K562 (cell line): ENCODE measurements at regions not wholly inside any gene's neighbourhood (a gene's known extent, or its start where the extent isn't known, plus 50 kb on each side); places are given as distances from the start of the nearest gene placed in this dataset.

Experiments used
- BCL6 ChIP-seq: fragments of 250-450 bp; sonication (Bioruptor Pico); IDR thresholded peaks from 2 replicates; pipeline ENCODE4 v1.4.0; 2020
- HDAC8 ChIP-seq: fragments of 450-650 bp; IDR thresholded peaks from 2 replicates; pipeline ENCODE4 v1.6.1; 2016; ENCODE audit warnings: mild to moderate bottlenecking, missing genetic modification characterization, moderate library complexity, missing compliant biosample characterization
- KDM1A ChIP-seq, 2 experiments: fragments of 450-650 bp; IDR thresholded peaks; 2 replicates each; pipeline ENCODE4 v1.6.1; 2016; ENCODE audit warnings: mild to moderate bottlenecking in 2 of 2
- NBN ChIP-seq: fragments of 450-650 bp; IDR thresholded peaks from 2 replicates; pipeline ENCODE4 v1.6.1; 2016; ENCODE audit warnings: low read depth, mild to moderate bottlenecking
- NCOA6 ChIP-seq: fragments of 450-650 bp; IDR thresholded peaks from 2 replicates; pipeline ENCODE4 v1.6.1; 2017; ENCODE audit warnings: mild to moderate bottlenecking
- NFIC ChIP-seq: fragments of 450-650 bp; IDR thresholded peaks from 2 replicates; pipeline ENCODE4 v1.6.1; 2017; ENCODE audit warnings: mild to moderate bottlenecking, inconsistent platforms
- PHTF2 ChIP-seq: fragments of 250-450 bp; sonication (Bioruptor Pico); IDR thresholded peaks from 2 replicates; pipeline ENCODE4 v1.5.0; 2021; ENCODE audit warnings: mild to moderate bottlenecking
- TBL1XR1 ChIP-seq, 2 experiments: IDR thresholded peaks; 2 replicates each; pipeline ENCODE4 v1.6.1; 2012; ENCODE audit warnings: improper control_type of control experiment in 2 of 2, low read length in 2 of 2, mild to moderate bottlenecking in 1 of 2
- ZNF12 ChIP-seq: sonication (generic); formaldehyde crosslinking; IDR thresholded peaks from 2 replicates; pipeline ENCODE4 v1.4.0; 2020; ENCODE audit warnings: mild to moderate bottlenecking, missing genetic modification reagents
- ZNF212 ChIP-seq: fragments of 450-650 bp; formaldehyde crosslinking; IDR thresholded peaks from 2 replicates; pipeline ENCODE4 v1.4.0; 2020; ENCODE audit warnings: mild to moderate bottlenecking
- TF ChIP-seq, protein P1 (sequence below): sonication (generic); formaldehyde crosslinking; IDR thresholded peaks from 2 replicates; pipeline ENCODE4 v1.8.1; 2023; ENCODE audit warnings: mild to moderate bottlenecking, missing genetic modification reagents, moderate library complexity
- TF ChIP-seq, protein P2 (sequence below), 2 experiments: fragments of 150-350 bp in 1 of 2; IDR thresholded peaks; 2 replicates each; pipeline ENCODE4 v1.6.1; 2012 to 2016; ENCODE audit warnings: low read depth in 2 of 2, low read length in 2 of 2, mild to moderate bottlenecking in 1 of 2, moderate library complexity in 1 of 2
- TF ChIP-seq, protein P3 (sequence below): sonication (generic); formaldehyde crosslinking; IDR thresholded peaks from 2 replicates; pipeline ENCODE4 v1.8.0; 2022; ENCODE audit warnings: mild to moderate bottlenecking, missing genetic modification reagents
- TF ChIP-seq, protein P4 (sequence below): fragments of 450-650 bp; formaldehyde crosslinking; IDR thresholded peaks from 2 replicates; pipeline ENCODE4 v1.4.0; 2020; ENCODE audit warnings: mild to moderate bottlenecking, moderate library complexity
- TF ChIP-seq, protein P5 (sequence below): fragments of 200-800 bp; sonication (Bioruptor generic); IDR thresholded peaks from 2 replicates; pipeline ENCODE4 v1.6.1; 2016; ENCODE audit warnings: missing genetic modification characterization, missing compliant biosample characterization

DNA sequence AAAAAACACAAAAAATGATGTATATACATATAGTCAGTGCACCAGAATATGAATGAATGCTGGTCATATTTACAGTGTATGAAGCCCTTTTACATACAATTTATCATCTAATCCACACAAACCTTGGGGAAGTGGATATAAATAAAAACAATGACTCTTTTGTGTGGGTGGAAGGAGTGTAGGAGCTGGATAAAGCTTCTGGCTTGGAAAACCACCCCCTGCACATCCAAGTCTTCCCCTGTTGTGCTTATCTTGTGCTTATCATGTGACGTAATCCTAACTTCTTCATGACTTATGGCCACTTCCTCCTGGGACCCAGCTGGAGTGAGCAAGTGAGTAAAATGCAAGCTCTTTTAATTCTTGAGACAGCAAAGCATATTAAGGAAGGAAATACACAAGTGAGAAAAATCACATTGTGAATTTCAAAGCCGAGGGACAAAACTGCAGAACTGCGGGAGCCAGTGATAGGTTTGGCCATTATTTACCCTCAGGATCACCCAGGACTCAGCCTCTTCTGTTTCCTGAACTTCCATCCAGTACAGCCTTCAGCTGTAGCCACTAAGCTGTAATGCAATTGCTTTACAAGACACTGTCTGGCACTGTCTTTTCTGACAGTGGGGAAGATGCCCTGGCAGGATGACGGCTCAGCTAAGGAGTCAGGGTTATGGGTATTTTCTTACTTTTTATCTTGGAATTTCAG lies 104.0 kb upstream of the PPM1J start (continued):
- TF ChIP-seq HDAC8 (tag) (no peak), TBL1XR1 (IDR thresholded peaks at IDR 0.05; ENCODE audit: low read length in 2 of 2) (peak in 1 of 2 experiments; percentile 84; a peak in 2 of 4 replicates), PHTF2 (CRISPR knock-in tag) (no peak), NFIC (no peak), NCOA6 (no peak), ZNF12 (CRISPR knock-in tag) (no peak), NBN (peak; percentile 47; the same call in 1 of the 2 replicates), KDM1A (IDR thresholded peaks at IDR 0.05) (peak in 1 of 2 experiments; percentile 32; a peak in 2 of 4 replicates), ZNF212 (CRISPR knock-in tag) (no peak), BCL6 (CRISPR knock-in tag) (no peak)
- TF ChIP-seq, protein P1, sequence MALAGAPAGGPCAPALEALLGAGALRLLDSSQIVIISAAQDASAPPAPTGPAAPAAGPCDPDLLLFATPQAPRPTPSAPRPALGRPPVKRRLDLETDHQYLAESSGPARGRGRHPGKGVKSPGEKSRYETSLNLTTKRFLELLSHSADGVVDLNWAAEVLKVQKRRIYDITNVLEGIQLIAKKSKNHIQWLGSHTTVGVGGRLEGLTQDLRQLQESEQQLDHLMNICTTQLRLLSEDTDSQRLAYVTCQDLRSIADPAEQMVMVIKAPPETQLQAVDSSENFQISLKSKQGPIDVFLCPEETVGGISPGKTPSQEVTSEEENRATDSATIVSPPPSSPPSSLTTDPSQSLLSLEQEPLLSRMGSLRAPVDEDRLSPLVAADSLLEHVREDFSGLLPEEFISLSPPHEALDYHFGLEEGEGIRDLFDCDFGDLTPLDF (CRISPR knock-in tag), result no peak
- TF ChIP-seq, protein P2, sequence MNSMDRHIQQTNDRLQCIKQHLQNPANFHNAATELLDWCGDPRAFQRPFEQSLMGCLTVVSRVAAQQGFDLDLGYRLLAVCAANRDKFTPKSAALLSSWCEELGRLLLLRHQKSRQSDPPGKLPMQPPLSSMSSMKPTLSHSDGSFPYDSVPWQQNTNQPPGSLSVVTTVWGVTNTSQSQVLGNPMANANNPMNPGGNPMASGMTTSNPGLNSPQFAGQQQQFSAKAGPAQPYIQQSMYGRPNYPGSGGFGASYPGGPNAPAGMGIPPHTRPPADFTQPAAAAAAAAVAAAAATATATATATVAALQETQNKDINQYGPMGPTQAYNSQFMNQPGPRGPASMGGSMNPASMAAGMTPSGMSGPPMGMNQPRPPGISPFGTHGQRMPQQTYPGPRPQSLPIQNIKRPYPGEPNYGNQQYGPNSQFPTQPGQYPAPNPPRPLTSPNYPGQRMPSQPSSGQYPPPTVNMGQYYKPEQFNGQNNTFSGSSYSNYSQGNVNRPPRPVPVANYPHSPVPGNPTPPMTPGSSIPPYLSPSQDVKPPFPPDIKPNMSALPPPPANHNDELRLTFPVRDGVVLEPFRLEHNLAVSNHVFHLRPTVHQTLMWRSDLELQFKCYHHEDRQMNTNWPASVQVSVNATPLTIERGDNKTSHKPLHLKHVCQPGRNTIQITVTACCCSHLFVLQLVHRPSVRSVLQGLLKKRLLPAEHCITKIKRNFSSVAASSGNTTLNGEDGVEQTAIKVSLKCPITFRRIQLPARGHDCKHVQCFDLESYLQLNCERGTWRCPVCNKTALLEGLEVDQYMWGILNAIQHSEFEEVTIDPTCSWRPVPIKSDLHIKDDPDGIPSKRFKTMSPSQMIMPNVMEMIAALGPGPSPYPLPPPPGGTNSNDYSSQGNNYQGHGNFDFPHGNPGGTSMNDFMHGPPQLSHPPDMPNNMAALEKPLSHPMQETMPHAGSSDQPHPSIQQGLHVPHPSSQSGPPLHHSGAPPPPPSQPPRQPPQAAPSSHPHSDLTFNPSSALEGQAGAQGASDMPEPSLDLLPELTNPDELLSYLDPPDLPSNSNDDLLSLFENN (IDR thresholded peaks at IDR 0.05; ENCODE audit: low read depth in 2 of 2, low read length in 2 of 2), result peak in 1 of 2 experiments; percentile 50; a peak in 1 of 4 replicates
- TF ChIP-seq, protein P3, sequence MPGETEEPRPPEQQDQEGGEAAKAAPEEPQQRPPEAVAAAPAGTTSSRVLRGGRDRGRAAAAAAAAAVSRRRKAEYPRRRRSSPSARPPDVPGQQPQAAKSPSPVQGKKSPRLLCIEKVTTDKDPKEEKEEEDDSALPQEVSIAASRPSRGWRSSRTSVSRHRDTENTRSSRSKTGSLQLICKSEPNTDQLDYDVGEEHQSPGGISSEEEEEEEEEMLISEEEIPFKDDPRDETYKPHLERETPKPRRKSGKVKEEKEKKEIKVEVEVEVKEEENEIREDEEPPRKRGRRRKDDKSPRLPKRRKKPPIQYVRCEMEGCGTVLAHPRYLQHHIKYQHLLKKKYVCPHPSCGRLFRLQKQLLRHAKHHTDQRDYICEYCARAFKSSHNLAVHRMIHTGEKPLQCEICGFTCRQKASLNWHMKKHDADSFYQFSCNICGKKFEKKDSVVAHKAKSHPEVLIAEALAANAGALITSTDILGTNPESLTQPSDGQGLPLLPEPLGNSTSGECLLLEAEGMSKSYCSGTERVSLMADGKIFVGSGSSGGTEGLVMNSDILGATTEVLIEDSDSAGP (CRISPR knock-in tag), result no peak
- TF ChIP-seq, protein P4, sequence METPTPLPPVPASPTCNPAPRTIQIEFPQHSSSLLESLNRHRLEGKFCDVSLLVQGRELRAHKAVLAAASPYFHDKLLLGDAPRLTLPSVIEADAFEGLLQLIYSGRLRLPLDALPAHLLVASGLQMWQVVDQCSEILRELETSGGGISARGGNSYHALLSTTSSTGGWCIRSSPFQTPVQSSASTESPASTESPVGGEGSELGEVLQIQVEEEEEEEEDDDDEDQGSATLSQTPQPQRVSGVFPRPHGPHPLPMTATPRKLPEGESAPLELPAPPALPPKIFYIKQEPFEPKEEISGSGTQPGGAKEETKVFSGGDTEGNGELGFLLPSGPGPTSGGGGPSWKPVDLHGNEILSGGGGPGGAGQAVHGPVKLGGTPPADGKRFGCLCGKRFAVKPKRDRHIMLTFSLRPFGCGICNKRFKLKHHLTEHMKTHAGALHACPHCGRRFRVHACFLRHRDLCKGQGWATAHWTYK, result no peak
- TF ChIP-seq, protein P5, sequence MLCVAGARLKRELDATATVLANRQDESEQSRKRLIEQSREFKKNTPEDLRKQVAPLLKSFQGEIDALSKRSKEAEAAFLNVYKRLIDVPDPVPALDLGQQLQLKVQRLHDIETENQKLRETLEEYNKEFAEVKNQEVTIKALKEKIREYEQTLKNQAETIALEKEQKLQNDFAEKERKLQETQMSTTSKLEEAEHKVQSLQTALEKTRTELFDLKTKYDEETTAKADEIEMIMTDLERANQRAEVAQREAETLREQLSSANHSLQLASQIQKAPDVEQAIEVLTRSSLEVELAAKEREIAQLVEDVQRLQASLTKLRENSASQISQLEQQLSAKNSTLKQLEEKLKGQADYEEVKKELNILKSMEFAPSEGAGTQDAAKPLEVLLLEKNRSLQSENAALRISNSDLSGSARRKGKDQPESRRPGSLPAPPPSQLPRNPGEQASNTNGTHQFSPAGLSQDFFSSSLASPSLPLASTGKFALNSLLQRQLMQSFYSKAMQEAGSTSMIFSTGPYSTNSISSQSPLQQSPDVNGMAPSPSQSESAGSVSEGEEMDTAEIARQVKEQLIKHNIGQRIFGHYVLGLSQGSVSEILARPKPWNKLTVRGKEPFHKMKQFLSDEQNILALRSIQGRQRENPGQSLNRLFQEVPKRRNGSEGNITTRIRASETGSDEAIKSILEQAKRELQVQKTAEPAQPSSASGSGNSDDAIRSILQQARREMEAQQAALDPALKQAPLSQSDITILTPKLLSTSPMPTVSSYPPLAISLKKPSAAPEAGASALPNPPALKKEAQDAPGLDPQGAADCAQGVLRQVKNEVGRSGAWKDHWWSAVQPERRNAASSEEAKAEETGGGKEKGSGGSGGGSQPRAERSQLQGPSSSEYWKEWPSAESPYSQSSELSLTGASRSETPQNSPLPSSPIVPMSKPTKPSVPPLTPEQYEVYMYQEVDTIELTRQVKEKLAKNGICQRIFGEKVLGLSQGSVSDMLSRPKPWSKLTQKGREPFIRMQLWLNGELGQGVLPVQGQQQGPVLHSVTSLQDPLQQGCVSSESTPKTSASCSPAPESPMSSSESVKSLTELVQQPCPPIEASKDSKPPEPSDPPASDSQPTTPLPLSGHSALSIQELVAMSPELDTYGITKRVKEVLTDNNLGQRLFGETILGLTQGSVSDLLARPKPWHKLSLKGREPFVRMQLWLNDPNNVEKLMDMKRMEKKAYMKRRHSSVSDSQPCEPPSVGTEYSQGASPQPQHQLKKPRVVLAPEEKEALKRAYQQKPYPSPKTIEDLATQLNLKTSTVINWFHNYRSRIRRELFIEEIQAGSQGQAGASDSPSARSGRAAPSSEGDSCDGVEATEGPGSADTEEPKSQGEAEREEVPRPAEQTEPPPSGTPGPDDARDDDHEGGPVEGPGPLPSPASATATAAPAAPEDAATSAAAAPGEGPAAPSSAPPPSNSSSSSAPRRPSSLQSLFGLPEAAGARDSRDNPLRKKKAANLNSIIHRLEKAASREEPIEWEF (CRISPR knock-in tag), result no peak
